ENCODE measurements at regions not wholly inside any gene's neighbourhood (a gene's known extent, or its start where the extent isn't known, plus 50 kb on each side); places are given as distances from the start of the nearest gene placed in this dataset.

DNA sequence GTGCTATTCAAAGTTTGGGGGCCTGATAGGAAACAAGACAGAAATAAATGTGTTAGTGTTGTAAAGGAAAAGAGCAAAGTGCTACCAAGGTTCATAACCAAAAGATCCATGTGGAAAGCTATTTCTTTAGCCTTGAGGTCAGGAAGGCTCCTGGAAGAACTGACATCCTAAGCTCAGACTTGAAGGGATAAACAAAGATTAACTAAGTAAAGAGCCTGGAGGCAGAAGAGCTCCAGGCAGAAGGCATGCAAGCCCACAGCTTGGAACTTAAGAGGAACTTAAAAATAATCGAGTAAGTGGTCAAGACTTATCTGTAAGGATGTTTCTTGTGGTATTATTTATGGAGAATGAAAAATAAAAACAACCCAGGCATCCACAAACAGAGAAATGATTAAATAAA, 245.0 kb upstream of the MGAT5 start:
- TF ChIP-seq RFX5 (IDR thresholded peaks at IDR 0.05; ENCODE audit: low read depth, low read length) (no peak), CTCF (conservative IDR thresholded peaks at IDR 0.05; ENCODE audit: low read depth, low read length) (no peak), RCOR1 (IDR thresholded peaks at IDR 0.05; ENCODE audit: insufficient replicate concordance, low read length) (no peak), POLR2A (IDR thresholded peaks at IDR 0.05; ENCODE audit: low read depth, low read length) (no peak), MXI1 (IDR thresholded peaks at IDR 0.05; ENCODE audit: borderline replicate concordance, low read depth, low read length) (no peak), ELK1 (IDR thresholded peaks at IDR 0.05; ENCODE audit: borderline replicate concordance, low read depth, low read length) (no peak), NFE2L2 (IDR thresholded peaks at IDR 0.05; ENCODE audit: low read depth, low read length) (no peak), RAD21 (IDR thresholded peaks at IDR 0.05; ENCODE audit: low read length) (no peak), MAFK (IDR thresholded peaks at IDR 0.05; ENCODE audit: low read depth, low read length) (no peak), SMC3 (IDR thresholded peaks at IDR 0.05; ENCODE audit: low read depth, low read length) (no peak), CEBPB (IDR thresholded peaks at IDR 0.05; ENCODE audit: low read depth, low read length) (no peak), USF2 (IDR thresholded peaks at IDR 0.05; ENCODE audit: low read depth, low read length) (no peak)
